ENCODE measurements at regions not wholly inside any gene's neighbourhood (a gene's known extent, or its start where the extent isn't known, plus 50 kb on each side); places are given as distances from the start of the nearest gene placed in this dataset.
"Not testable (repeated sequence)": the region's sequence is repeated elsewhere in the genome, so short reads cannot be mapped to it uniquely, and the experiment has no call there.

DNA sequence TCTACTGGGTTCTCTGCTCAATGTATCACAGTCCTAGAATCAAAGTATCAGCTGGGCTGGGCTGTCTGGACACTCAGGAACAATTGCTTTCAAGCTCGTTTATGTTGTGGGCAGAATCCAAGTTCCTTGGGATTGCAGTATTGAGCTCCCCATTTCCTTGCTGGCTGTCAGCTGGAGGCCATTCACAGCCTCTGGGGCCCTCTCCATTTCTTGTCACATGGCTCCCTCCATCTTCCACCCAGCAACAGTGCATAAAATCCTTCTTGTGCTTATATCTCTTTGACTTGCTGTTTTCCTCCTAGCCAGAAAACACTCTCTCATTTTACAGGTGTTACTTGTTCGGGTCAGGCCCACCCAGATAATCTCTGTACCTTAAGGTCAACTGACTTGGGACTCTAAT, 363.5 kb downstream of the IGSF11 start:
- Histone ChIP-seq H3K27ac (ENCODE audit: low read depth, low read length) (no peak overlapping the region), H3K4me3 (ENCODE audit: low read depth in 1 of 5, low read length in 5 of 5) (no peak overlapping the region), H3K4me1 (ENCODE audit: control insufficient read depth in 5 of 5, insufficient read depth in 5 of 5, low read length in 5 of 5) (no peaks in the 10 kb centered on the region), H3K9ac (ENCODE audit: low read length in 5 of 5) (no peak overlapping the region), H3K36me3 (ENCODE audit: control insufficient read depth in 5 of 5, insufficient read depth in 5 of 5, low read length in 5 of 5) (no peaks in the 10 kb centered on the region), H3K9me3 (ENCODE audit: control insufficient read depth in 5 of 5, low read length in 5 of 5) (no peaks in the 10 kb centered on the region), H3K27me3 (ENCODE audit: control insufficient read depth in 5 of 5, insufficient read depth in 4 of 5, low read length in 5 of 5) (no peaks in the 10 kb centered on the region)

DNA sequence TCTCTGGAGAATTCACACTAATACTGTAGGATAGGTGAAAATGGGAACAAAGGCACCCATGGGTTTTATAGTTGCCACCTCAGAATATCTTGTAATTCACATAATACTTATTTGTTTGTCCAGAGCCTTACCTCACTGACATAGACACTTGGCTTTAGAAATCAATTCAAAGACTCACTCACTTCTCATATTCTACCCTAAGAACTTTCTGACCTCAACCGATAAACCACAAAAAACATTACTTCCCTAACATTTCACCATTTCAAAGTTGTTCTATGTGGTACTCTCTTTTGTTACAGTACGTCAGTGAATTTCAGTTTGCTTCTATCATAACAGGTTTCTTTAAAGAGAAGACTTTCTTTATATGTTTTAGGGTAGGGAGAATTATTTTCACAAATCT, 359.3 kb downstream of the IGSF11 start:
- no peaks in the 10 kb centered on the region for H3K36me3 ChIP-seq (ENCODE audit: control insufficient read depth in 5 of 5, insufficient read depth in 5 of 5, low read length in 5 of 5)
- no peak overlapping the region for H3K4me3 ChIP-seq (ENCODE audit: low read depth in 1 of 5, low read length in 5 of 5)

DNA sequence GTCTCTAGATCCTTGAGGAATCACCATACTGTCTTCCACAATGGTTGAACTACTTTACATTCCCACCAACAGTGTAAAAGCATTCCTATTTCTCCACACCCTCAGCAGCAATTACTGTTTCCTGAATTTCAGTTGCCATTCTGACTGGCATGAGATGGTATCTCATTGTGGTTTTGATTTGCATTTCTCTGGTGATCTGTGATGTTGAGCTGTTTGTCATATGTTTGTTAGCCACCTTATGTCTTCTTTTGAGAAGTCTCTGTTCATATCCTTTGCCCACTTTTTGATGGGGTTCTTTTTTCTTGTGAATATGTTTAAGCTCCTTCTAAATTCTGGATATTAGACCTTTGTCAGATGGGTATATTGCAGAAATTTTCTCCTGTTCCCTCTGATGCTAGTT, 356.0 kb downstream of the IGSF11 start:
- not testable (repeated sequence) for H3K36me3 ChIP-seq (ENCODE audit: control insufficient read depth in 5 of 5, insufficient read depth in 5 of 5, low read length in 5 of 5); H3K27ac ChIP-seq (ENCODE audit: low read depth, low read length); H3K9me3 ChIP-seq (ENCODE audit: control insufficient read depth in 5 of 5, low read length in 5 of 5); H3K9ac ChIP-seq (ENCODE audit: low read length in 5 of 5); H3K27me3 ChIP-seq (ENCODE audit: control insufficient read depth in 5 of 5, insufficient read depth in 4 of 5, low read length in 5 of 5); H3K4me1 ChIP-seq (ENCODE audit: control insufficient read depth in 5 of 5, insufficient read depth in 5 of 5, low read length in 5 of 5); H3K4me3 ChIP-seq (ENCODE audit: low read depth in 1 of 5, low read length in 5 of 5)

More for the DNA sequence above, 359.3 kb downstream of the IGSF11 start:
- Histone ChIP-seq H3K4me1 (ENCODE audit: control insufficient read depth in 5 of 5, insufficient read depth in 5 of 5, low read length in 5 of 5) (no peaks in the 10 kb centered on the region), H3K9ac (ENCODE audit: low read length in 5 of 5) (no peak overlapping the region), H3K27ac (ENCODE audit: low read depth, low read length) (no peak overlapping the region), H3K27me3 (ENCODE audit: control insufficient read depth in 5 of 5, insufficient read depth in 4 of 5, low read length in 5 of 5) (no peaks in the 10 kb centered on the region), H3K9me3 (ENCODE audit: control insufficient read depth in 5 of 5, low read length in 5 of 5) (no peaks in the 10 kb centered on the region)

GRCh38 chr3:118682921-118683320, 351.7 kb downstream of the IGSF11 start:
- Histone ChIP-seq H3K27me3 (ENCODE audit: control insufficient read depth in 5 of 5, insufficient read depth in 4 of 5, low read length in 5 of 5) (peaks cover 0 to 4% (median 0%) of the 10 kb centered on the region in 5 donors), H3K4me3 (ENCODE audit: low read depth in 1 of 5, low read length in 5 of 5) (no peak overlapping the region), H3K27ac (ENCODE audit: low read depth, low read length) (no peak overlapping the region), H3K9me3 (ENCODE audit: control insufficient read depth in 5 of 5, low read length in 5 of 5) (peaks cover 0 to 4% (median 0%) of the 10 kb centered on the region in 5 donors), H3K36me3 (ENCODE audit: control insufficient read depth in 5 of 5, insufficient read depth in 5 of 5, low read length in 5 of 5) (no peaks in the 10 kb centered on the region), H3K4me1 (ENCODE audit: control insufficient read depth in 5 of 5, insufficient read depth in 5 of 5, low read length in 5 of 5) (no peaks in the 10 kb centered on the region), H3K9ac (ENCODE audit: low read length in 5 of 5) (no peak overlapping the region)

GRCh38 chr3:118683636-118684035, 351.0 kb downstream of the IGSF11 start:
- H3K27ac ChIP-seq (ENCODE audit: low read depth, low read length), result no peak overlapping the region

GRCh38 chr3:118688396-118688884, 346.2 kb downstream of the IGSF11 start:
- no peaks in the 10 kb centered on the region for H3K4me1 ChIP-seq (ENCODE audit: control insufficient read depth in 5 of 5, insufficient read depth in 5 of 5, low read length in 5 of 5)
- H3K27ac ChIP-seq (ENCODE audit: low read depth, low read length), result no peak overlapping the region
- H3K9ac ChIP-seq (ENCODE audit: low read length in 5 of 5), result no peak overlapping the region
- no peaks in the 10 kb centered on the region for H3K27me3 ChIP-seq (ENCODE audit: control insufficient read depth in 5 of 5, insufficient read depth in 4 of 5, low read length in 5 of 5)
- peaks cover 0 to 2% (median 0%) of the 10 kb centered on the region in 5 donors for H3K9me3 ChIP-seq (ENCODE audit: control insufficient read depth in 5 of 5, low read length in 5 of 5)
- no peaks in the 10 kb centered on the region for H3K36me3 ChIP-seq (ENCODE audit: control insufficient read depth in 5 of 5, insufficient read depth in 5 of 5, low read length in 5 of 5)
- H3K4me3 ChIP-seq (ENCODE audit: low read depth in 1 of 5, low read length in 5 of 5), result no peak overlapping the region

More at GRCh38 chr3:118683636-118684035, 351.0 kb downstream of the IGSF11 start:
- no peak overlapping the region for H3K4me3 ChIP-seq (ENCODE audit: low read depth in 1 of 5, low read length in 5 of 5)
- H3K9me3 ChIP-seq (ENCODE audit: control insufficient read depth in 5 of 5, low read length in 5 of 5), result peaks cover 0 to 4% (median 0%) of the 10 kb centered on the region in 5 donors
- H3K36me3 ChIP-seq (ENCODE audit: control insufficient read depth in 5 of 5, insufficient read depth in 5 of 5, low read length in 5 of 5), result no peaks in the 10 kb centered on the region
- H3K4me1 ChIP-seq (ENCODE audit: control insufficient read depth in 5 of 5, insufficient read depth in 5 of 5, low read length in 5 of 5), result no peaks in the 10 kb centered on the region
- H3K9ac ChIP-seq (ENCODE audit: low read length in 5 of 5), result no peak overlapping the region
- peaks cover 0 to 4% (median 0%) of the 10 kb centered on the region in 5 donors for H3K27me3 ChIP-seq (ENCODE audit: control insufficient read depth in 5 of 5, insufficient read depth in 4 of 5, low read length in 5 of 5)

- H3K9ac ChIP-seq (ENCODE audit: low read length in 5 of 5), result no peak overlapping the region
- no peaks in the 10 kb centered on the region for H3K36me3 ChIP-seq (ENCODE audit: control insufficient read depth in 5 of 5, insufficient read depth in 5 of 5, low read length in 5 of 5)
- H3K27me3 ChIP-seq (ENCODE audit: control insufficient read depth in 5 of 5, insufficient read depth in 4 of 5, low read length in 5 of 5), result no peaks in the 10 kb centered on the region
- H3K4me1 ChIP-seq (ENCODE audit: control insufficient read depth in 5 of 5, insufficient read depth in 5 of 5, low read length in 5 of 5), result no peaks in the 10 kb centered on the region
- no peak overlapping the region for H3K27ac ChIP-seq (ENCODE audit: low read depth, low read length)
- peaks cover 0 to 2% (median 0%) of the 10 kb centered on the region in 5 donors for H3K9me3 ChIP-seq (ENCODE audit: control insufficient read depth in 5 of 5, low read length in 5 of 5)
- no peak overlapping the region for H3K4me3 ChIP-seq (ENCODE audit: low read depth in 1 of 5, low read length in 5 of 5)
Measured at GRCh38 chr3:118692416-118692815, 342.2 kb downstream of the IGSF11 start.

DNA sequence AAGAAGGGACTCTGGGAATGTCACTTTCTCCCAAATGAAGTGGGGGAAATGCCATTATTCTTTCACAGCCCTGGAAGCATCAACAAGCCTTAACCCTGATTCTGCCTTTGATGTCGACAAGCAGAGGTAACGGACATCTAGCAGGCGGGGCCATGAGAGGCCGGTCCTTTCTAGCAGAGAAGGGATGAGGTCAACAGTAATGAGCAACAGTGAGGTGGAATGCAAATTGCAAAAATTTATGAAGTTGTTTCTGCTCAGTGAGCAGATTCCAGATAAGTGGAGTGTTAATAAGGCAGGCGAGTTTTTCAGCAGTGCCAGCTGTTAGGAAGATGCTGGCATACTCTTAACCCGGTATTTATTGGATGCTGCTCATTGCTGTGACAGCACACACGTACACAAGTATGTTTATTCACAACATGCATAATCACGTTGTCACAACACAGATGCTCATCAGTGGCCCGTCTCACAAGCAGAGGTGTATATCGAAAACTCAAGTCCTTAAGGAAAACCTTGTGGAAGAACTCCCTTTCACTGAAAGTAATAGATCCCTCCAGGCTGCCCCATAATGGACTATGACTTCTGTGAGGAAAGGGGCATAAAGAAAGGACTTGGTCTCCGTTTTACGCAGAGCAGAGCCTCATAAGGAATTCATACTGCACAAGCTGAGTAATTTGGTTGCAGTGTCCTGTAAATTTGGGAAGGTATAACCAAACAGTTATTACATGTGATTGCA, 329.0 kb downstream of the IGSF11 start:
- no peak overlapping the region for H3K27ac ChIP-seq (ENCODE audit: low read depth, low read length)
- no peak overlapping the region for H3K9ac ChIP-seq (ENCODE audit: low read length in 5 of 5)
- H3K27me3 ChIP-seq (ENCODE audit: control insufficient read depth in 5 of 5, insufficient read depth in 4 of 5, low read length in 5 of 5), result no peaks in the 10 kb centered on the region
- no peaks in the 10 kb centered on the region for H3K36me3 ChIP-seq (ENCODE audit: control insufficient read depth in 5 of 5, insufficient read depth in 5 of 5, low read length in 5 of 5)
- no peaks in the 10 kb centered on the region for H3K9me3 ChIP-seq (ENCODE audit: control insufficient read depth in 5 of 5, low read length in 5 of 5)
- no peak overlapping the region for H3K4me3 ChIP-seq (ENCODE audit: low read depth in 1 of 5, low read length in 5 of 5)
- no peaks in the 10 kb centered on the region for H3K4me1 ChIP-seq (ENCODE audit: control insufficient read depth in 5 of 5, insufficient read depth in 5 of 5, low read length in 5 of 5)

DNA sequence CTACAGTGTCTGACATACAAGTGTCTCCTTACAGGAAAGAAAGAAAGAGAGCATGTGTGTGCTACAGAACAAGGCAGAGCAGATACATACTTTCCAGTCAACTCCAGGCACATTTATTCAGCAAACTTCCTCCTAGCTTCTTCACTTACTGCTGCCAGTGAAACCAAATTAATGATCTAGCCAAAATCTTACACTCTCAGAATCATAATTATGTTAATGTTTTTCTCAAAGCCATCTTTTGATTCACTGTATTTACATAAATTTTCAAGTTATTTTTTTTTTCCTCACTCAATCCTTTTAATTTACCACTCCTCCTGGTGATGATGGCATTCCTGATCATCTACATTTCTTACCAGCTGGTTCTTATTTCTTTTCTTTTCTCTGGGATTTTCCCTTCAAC, 326.7 kb downstream of the IGSF11 start:
- Histone ChIP-seq H3K4me1 (ENCODE audit: control insufficient read depth in 5 of 5, insufficient read depth in 5 of 5, low read length in 5 of 5) (no peaks in the 10 kb centered on the region), H3K27ac (ENCODE audit: low read depth, low read length) (no peak overlapping the region), H3K27me3 (ENCODE audit: control insufficient read depth in 5 of 5, insufficient read depth in 4 of 5, low read length in 5 of 5) (no peaks in the 10 kb centered on the region), H3K4me3 (ENCODE audit: low read depth in 1 of 5, low read length in 5 of 5) (no peak overlapping the region), H3K9me3 (ENCODE audit: control insufficient read depth in 5 of 5, low read length in 5 of 5) (no peaks in the 10 kb centered on the region), H3K9ac (ENCODE audit: low read length in 5 of 5) (no peak overlapping the region), H3K36me3 (ENCODE audit: control insufficient read depth in 5 of 5, insufficient read depth in 5 of 5, low read length in 5 of 5) (no peaks in the 10 kb centered on the region)

DNA sequence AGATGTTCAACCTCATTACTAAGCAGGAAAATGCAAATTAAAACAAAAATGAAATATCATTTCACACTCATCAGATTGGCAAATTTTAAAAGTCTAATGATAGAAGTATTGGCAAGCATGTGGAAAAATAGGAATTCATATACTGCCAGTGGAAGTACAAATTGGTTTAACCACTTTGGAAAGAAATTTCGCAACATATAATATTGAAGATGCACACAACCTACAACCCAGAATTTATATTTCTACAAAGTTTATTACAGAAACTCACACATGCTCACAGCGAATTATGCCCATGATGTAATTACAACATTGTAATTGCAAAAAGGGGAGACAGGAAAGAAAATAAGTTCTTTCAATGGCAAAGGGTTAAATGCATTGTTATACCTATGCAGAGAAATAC, 324.1 kb downstream of the IGSF11 start:
- Histone ChIP-seq H3K9me3 (ENCODE audit: control insufficient read depth in 5 of 5, low read length in 5 of 5) (no peaks in the 10 kb centered on the region), H3K4me1 (ENCODE audit: control insufficient read depth in 5 of 5, insufficient read depth in 5 of 5, low read length in 5 of 5) (no peaks in the 10 kb centered on the region), H3K27ac (ENCODE audit: low read depth, low read length) (no peak overlapping the region), H3K4me3 (ENCODE audit: low read depth in 1 of 5, low read length in 5 of 5) (no peak overlapping the region), H3K9ac (ENCODE audit: low read length in 5 of 5) (no peak overlapping the region), H3K36me3 (ENCODE audit: control insufficient read depth in 5 of 5, insufficient read depth in 5 of 5, low read length in 5 of 5) (no peaks in the 10 kb centered on the region), H3K27me3 (ENCODE audit: control insufficient read depth in 5 of 5, insufficient read depth in 4 of 5, low read length in 5 of 5) (no peaks in the 10 kb centered on the region)

All from subcutaneous abdominal adipose tissue (tissue), 5 donors.